Prostate gland (tissue), 2 donors: ENCODE measurements at regions not wholly inside any gene's neighbourhood (a gene's known extent, or its start where the extent isn't known, plus 50 kb on each side); places are given as distances from the start of the nearest gene placed in this dataset.

Experiments
- POLR2A ChIP-seq: fragments of 450-650 bp; IDR thresholded peaks from one replicate; pipeline ENCODE4 v1.6.1; 2016; ENCODE audit warnings: antibody characterized with exemption, mild to moderate bottlenecking
- TF ChIP-seq, protein P1 (sequence below), 4 experiments: fragments of 200-600 bp in 2 of 4; fragments of 450-650 bp in 2 of 4; sonication (generic) in 2 of 4; IDR thresholded peaks; 1 replicate in 3 of 4; 2 replicates in 1 of 4; pipeline ENCODE4 v1.5.1; 2016 to 2019; ENCODE audit warnings: antibody characterized with exemption in 4 of 4, mild to moderate bottlenecking in 2 of 4, moderate library complexity in 2 of 4

DNA sequence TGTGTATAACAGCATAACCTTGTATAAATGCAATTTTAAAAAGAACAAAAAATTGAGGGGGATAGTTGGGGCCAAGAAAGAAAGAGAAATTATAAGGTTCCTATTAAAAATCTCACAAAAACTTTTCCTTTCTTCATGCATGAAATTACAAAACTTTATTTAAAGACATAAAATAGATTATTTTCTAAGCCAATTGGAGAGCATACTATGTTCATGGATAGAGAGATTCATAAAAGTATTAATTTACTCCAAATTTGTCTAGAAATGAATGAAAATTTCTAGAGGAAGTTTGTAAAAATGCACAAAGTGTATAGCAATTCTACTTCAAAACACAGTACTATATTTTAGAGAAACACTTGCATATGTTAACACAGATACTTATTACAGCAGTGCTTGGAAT, 200.4 kb downstream of the PCSK1 start:
- TF ChIP-seq, protein P1, sequence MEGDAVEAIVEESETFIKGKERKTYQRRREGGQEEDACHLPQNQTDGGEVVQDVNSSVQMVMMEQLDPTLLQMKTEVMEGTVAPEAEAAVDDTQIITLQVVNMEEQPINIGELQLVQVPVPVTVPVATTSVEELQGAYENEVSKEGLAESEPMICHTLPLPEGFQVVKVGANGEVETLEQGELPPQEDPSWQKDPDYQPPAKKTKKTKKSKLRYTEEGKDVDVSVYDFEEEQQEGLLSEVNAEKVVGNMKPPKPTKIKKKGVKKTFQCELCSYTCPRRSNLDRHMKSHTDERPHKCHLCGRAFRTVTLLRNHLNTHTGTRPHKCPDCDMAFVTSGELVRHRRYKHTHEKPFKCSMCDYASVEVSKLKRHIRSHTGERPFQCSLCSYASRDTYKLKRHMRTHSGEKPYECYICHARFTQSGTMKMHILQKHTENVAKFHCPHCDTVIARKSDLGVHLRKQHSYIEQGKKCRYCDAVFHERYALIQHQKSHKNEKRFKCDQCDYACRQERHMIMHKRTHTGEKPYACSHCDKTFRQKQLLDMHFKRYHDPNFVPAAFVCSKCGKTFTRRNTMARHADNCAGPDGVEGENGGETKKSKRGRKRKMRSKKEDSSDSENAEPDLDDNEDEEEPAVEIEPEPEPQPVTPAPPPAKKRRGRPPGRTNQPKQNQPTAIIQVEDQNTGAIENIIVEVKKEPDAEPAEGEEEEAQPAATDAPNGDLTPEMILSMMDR (IDR thresholded peaks at IDR 0.05) = no peak
- TF ChIP-seq POLR2A = no peak
